D721Med (cell line): ENCODE measurements at regions not wholly inside any gene's neighbourhood (a gene's known extent, or its start where the extent isn't known, plus 50 kb on each side); places are given as distances from the start of the nearest gene placed in this dataset.
A peak's percentile ranks its signal among the peaks of the same experiment; 100 is the strongest.

Source experiments
- DNase-seq: peaks from one replicate; pipeline ENCODE4 v3.0.0; 2011; ENCODE audit warnings: low spot score; ENCODE audit not compliant: insufficient read length
- FAIRE-seq: peaks from 2 replicates; lab custom pipeline; 2011; peaks lifted over from hg19 to GRCh38; lab: Jason Lieb, UNC
- CTCF ChIP-seq: IDR thresholded peaks from 2 replicates; pipeline ENCODE4 v1.5.1; 2012; ENCODE audit warnings: mild to moderate bottlenecking, control low read depth; ENCODE audit not compliant: insufficient read depth; ENCODE audit errors: missing control alignments

- peak; percentile 16 for TF ChIP-seq CTCF
- DNase-seq: no peak
- no peak for FAIRE-seq
These were observed 195.0 kb downstream of the ZNF621 start for GRCh38 chr3:40719660-40720287.

GRCh38 chr3:40720341-40720740, 195.6 kb downstream of the ZNF621 start:
- FAIRE-seq: no peak
- no peak for DNase-seq
- no peak for TF ChIP-seq CTCF

- no peak for TF ChIP-seq CTCF
- FAIRE-seq: no peak
- DNase-seq: no peak
These were observed 196.1 kb downstream of the ZNF621 start for GRCh38 chr3:40720863-40721262.

- TF ChIP-seq CTCF: no peak
- no peak for FAIRE-seq
- no peak for DNase-seq
These were observed 198.4 kb downstream of the ZNF621 start for GRCh38 chr3:40723083-40723660.

- no peak for TF ChIP-seq CTCF
- DNase-seq (no peak), FAIRE-seq (no peak)
These were observed 200.3 kb downstream of the ZNF621 start for GRCh38 chr3:40725031-40725430.

GRCh38 chr3:40731445-40731844, 206.7 kb downstream of the ZNF621 start:
- DNase-seq (no peak), FAIRE-seq (no peak)
- no peak for TF ChIP-seq CTCF

- TF ChIP-seq CTCF: no peak
- FAIRE-seq (no peak), DNase-seq (no peak)
These were observed 212.2 kb downstream of the ZNF621 start for GRCh38 chr3:40736943-40737342.
